ENCODE measurements at regions not wholly inside any gene's neighbourhood (a gene's known extent, or its start where the extent isn't known, plus 50 kb on each side); places are given as distances from the start of the nearest gene placed in this dataset.

DNA sequence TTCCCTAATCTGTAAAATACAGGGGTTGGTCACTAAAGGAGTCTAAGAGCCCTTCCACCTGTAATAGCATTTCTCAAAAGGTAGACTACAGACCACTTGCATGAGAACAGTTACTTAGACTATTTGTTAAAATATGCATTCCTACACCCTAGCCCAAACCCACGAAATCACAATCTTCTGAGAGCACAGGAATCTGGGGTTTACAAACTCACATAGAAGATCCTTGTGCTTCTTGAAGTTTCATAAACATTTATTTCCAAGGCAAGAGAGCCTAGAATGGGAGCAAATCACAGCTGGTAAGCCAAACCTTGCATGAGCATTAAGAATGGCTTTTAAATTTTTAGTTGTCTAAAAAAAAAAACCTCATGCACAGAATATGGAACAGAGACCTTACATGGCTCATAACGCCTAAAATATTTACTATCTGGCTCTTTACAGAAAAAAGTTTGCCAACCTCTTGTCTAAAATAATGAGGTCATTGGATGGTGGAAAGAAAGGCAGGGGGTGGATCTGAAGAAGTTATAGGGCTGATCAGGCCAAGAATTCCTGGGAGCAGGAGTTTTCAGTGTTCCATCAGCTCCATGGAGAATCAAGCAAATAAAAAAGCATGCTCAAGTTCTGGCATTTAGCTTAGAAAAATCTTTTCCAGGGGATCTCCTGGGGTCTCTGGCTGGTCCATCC is 133.4 kb downstream of the CCDC34 start:
- TF ChIP-seq NR3C1 (IDR thresholded peaks at IDR 0.05) (no peak), JUN (IDR thresholded peaks at IDR 0.05) (no peak), SMC3 (IDR thresholded peaks at IDR 0.05) (no peak), PHF8 (IDR thresholded peaks at IDR 0.05; ENCODE audit: borderline replicate concordance, low read depth) (no peak), HDAC2 (IDR thresholded peaks at IDR 0.05) (no peak), CBX8 (IDR thresholded peaks at IDR 0.05) (no peak), ESRRA (IDR thresholded peaks at IDR 0.05; ENCODE audit: borderline replicate concordance, low read length) (no peak)
- TF ChIP-seq, protein P1, sequence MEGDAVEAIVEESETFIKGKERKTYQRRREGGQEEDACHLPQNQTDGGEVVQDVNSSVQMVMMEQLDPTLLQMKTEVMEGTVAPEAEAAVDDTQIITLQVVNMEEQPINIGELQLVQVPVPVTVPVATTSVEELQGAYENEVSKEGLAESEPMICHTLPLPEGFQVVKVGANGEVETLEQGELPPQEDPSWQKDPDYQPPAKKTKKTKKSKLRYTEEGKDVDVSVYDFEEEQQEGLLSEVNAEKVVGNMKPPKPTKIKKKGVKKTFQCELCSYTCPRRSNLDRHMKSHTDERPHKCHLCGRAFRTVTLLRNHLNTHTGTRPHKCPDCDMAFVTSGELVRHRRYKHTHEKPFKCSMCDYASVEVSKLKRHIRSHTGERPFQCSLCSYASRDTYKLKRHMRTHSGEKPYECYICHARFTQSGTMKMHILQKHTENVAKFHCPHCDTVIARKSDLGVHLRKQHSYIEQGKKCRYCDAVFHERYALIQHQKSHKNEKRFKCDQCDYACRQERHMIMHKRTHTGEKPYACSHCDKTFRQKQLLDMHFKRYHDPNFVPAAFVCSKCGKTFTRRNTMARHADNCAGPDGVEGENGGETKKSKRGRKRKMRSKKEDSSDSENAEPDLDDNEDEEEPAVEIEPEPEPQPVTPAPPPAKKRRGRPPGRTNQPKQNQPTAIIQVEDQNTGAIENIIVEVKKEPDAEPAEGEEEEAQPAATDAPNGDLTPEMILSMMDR (IDR thresholded peaks at IDR 0.05): no peak
- TF ChIP-seq, protein P2, sequence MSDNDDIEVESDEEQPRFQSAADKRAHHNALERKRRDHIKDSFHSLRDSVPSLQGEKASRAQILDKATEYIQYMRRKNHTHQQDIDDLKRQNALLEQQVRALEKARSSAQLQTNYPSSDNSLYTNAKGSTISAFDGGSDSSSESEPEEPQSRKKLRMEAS (IDR thresholded peaks at IDR 0.05): no peak
- TF ChIP-seq, protein P3, sequence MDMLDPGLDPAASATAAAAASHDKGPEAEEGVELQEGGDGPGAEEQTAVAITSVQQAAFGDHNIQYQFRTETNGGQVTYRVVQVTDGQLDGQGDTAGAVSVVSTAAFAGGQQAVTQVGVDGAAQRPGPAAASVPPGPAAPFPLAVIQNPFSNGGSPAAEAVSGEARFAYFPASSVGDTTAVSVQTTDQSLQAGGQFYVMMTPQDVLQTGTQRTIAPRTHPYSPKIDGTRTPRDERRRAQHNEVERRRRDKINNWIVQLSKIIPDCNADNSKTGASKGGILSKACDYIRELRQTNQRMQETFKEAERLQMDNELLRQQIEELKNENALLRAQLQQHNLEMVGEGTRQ (IDR thresholded peaks at IDR 0.05): no peak
